GM12872 (cell line): ENCODE measurements at regions not wholly inside any gene's neighbourhood (a gene's known extent, or its start where the extent isn't known, plus 50 kb on each side); places are given as distances from the start of the nearest gene placed in this dataset.

Source experiments
- CTCF ChIP-seq: IDR thresholded peaks from 3 replicates; pipeline ENCODE4 v1.5.1; 2011; ENCODE audit warnings: low read depth, mild to moderate bottlenecking, low read length, moderate library complexity; ENCODE audit not compliant: insufficient read depth

DNA sequence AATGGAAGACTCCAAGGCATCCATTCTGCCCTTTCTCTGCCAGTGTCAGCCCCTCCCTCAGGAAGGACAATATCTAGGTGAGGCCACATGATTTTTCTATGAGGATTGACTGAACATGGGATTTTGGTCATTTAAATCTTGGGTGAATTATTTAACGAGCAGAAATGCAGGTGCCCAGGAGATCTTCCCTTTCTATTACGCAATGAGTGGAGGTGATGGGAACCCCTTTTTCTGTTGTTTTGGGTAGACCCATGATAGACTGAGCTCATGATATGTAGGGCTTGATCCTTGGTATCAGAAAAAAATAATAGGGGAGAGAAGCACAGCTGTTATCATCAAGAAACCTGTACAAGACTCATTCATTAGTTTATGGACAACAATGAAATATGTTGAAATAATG, 112.6 kb upstream of the SPTLC3 start:
- TF ChIP-seq CTCF: no peak

GRCh38 chr20:12902992-12903391, 105.8 kb upstream of the SPTLC3 start:
- TF ChIP-seq CTCF: no peak

DNA sequence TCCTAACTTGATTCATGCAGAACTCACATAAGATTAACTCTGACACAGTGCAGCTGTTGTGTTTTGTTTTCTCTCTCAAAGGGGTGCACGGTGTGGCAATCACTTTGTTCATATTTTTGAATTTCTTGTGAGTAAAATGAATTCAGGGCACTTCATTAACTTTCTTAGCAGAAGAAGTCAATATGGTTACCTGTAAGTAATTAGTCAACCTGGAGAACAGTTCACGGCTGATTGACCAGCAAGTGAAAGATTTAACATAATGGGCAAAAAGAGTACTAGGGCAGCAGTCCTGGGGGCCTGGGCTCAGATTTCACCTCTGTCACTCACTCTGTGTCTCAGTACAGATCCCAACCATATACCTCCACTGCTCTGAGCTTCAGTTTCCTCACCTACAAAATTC, 102.4 kb upstream of the SPTLC3 start:
- no peak for TF ChIP-seq CTCF

- no peak for TF ChIP-seq CTCF
These were observed 97.4 kb upstream of the SPTLC3 start for GRCh38 chr20:12911372-12911771.

DNA sequence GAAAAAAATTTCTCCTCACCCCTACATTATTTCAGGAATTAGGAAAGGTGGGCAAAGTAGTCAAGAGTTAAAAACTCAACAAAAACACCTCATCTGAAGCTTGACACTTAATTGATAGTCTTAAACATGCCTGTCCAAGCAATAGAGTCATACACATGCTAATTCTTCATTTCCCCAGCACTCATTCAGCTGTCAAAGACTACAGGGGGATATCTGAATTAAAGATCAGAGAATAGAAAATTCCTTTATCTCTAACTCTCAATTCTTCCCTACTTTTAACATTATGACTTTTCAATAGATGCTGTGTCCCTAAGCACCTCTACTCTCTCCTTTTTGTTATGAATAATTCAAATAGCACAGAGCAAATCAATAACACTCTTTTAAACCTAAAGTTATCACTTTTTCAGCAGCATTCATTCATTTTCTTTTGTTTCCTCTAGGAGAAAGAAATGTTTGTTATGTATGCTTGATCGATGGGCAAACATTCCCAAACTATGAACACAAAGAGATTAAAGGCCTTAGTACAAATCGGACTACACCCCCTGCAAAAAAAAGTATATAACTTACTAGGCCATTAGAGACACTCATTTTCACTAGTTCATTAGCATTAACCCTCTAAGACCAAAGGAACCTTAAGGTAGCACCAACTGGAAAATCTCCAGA, 94.9 kb upstream of the SPTLC3 start:
- no peak for TF ChIP-seq CTCF

DNA sequence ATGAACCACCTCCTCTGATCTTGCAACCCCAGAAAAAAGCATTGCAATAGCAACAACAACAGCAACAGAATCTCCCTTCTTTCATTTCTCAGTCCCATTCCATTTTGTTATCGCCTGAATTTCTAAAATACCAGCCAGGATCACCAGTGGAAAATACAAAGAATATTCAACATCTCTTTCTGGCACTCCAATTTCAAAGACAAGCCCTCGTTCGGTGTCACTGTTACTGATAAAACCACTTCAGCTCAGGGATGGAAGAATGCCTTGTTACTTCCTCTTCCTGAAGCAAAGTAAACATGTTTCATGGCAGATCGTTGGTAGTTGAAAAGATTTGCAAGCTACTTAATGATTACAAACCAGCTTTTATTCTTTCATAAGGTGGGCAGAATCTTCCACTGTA, 94.0 kb upstream of the SPTLC3 start:
- TF ChIP-seq CTCF: no peak

DNA sequence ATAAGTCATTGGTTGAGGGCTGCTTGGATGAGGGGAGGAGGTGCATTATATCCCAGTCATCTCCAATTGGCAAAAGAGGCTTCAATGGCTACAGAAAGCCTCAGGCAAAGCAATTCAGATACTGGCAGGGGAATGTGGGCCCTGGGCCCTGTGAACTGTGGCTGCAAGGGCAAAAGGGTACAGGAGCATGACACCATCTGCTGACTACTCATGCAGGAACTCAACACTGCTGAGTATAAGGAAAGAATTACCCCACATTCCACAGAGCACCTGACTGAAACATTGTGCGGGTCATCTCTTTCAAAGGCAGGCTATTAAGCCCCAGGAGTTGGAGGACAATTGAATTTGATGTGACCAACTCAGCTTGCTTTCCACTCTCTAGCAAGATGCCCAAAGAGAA, 92.1 kb upstream of the SPTLC3 start:
- no peak for TF ChIP-seq CTCF
